ENCODE measurements at regions not wholly inside any gene's neighbourhood (a gene's known extent, or its start where the extent isn't known, plus 50 kb on each side); places are given as distances from the start of the nearest gene placed in this dataset.

DNA sequence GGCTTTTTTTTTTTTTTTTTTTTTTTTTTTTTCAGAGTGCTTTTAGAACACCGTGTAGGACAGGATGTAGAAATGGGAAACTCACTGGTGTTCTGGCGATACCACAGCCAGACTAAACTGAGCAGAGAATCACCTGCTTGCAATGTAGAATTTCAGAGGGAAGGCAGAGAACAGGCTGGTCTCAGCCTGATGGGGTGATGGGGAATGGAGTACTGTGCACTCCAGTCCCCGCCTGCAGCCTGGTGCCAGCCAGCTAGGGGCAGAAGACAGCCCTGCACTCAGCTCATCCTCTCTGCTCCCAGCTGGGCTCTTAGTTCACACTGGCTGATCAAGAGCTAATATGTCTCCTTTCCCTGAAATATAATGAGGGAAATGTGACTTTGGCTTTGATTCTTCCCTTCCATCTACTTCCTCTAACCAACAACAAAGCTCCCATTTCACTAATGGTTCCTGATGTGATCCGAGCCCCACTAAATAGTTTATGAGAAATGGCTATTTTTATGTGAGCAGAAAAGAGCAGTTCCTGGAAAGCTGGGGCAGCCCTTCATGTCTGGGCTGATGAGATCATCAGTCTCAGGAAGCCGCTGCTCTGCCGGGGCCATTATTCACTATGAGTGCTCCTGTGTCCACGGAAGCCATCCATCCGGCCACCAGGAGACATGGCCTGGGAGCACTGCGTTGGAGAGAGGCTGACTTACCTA is 209.7 kb downstream of the GADD45G start:
- DNase-seq = no peak

DNA sequence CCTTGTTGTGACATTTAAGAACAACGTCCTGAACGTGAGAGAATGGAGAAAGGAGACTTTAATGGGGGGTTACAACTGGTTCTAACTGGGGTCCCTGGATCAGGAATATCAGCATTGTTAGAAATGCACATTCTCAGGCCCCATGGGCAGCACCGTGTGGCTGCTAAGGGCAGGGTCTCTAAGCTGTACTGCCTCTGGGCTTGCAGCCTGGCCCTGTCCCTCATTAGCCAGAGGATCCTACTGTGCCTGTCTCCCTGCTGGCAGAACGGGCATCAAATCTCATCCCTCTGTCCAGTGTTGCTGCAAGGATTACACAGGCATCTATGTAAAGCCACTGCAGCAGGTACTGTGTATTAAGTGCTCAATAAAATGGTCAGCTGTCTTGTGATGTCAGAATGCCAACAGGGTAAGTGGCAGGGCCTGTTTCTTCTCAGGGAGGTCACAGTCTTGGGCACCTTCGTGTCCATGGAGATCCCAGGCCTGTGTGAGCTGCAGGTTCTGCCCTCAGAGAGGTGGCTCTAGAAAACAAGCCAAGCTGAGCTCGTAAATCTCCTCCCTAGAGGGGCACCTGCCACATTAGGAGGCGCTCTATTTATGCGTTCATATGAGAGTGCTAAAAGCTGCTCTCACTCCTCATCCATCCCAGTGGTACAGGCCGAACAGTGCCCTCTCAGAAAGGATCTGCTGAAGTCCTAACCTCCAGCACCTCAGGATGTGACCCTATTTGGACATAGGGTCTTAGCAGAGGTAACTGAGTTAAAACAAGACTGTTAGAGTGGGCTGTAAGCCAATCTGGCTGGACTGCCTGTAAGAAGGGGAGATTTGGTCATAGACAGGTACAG is 210.5 kb downstream of the GADD45G start:
- DNase-seq = no peak

DNA sequence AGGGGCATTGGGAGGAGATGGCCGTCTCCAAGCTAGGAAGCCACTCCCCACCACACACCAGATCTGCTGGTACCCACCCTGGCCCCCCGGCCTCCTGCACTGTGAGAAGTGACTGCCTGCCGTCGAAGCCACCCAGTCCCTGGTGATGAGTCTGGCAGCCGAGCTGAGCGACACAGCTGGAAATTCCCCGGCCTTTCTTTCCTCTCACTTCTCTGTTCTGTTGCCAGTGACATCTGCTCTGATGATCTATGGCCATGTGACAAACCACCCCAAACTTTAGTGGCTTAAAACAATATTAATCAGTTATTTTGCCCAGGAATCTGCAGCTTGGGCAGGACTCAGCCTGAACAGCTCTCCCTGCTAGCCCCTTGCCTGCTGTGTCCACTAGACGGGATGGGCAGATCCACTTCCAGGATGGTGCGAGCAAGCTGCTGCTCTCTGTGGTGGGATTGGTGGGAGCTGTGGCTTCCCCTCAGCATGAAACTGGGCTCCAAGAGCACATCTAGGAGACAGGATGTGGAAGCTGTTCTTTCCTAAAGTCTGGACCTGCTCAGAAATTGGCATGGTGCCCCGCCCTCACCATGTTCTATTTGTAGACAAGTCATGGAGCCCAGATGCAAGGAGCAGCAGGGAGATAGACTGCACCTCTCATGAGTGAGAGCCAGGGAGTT is 211.2 kb downstream of the GADD45G start:
- no peak for DNase-seq

DNA sequence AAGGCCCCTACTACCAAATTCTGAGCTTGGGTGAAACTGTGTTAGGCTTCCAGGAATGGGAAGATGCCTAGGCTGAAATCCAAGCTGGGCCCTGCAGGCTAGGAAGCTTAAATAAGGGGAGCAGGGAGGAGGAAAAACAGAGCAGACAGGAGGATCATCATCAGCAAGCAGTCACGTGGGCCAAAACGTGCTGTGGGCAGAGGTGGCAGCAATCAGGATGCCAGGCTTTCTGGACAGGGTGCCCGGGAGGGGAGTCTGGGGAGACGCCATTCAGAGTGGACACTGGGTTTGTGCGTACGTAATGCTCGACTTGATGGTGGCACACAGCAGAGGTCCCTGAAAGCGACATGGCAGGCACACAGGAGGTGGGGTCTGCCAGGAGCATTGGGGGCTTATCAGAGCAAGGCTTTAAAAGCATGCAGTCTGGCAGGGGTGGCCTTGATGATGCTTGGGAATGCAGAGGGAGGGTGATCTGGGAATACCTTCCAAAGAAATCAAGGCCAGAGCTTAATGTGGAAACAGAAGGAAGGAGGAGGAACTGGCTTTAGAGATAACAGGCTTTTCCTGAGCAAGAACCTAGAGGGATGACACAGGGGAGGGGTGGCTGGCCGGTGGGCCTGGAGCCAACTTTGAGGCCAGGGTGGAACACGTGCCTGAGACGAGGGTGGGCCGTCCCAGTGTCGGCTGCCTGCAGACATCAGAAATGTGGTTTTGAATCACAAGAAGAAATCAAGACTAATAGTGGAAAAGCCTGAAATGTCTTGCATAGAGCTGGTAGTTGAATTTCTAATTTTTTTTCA is 212.5 kb downstream of the GADD45G start:
- DNase-seq = no peak

GRCh38 chr9:89820337-89820736 is 215.5 kb downstream of the GADD45G start:
- DNase-seq = no peak

DNA sequence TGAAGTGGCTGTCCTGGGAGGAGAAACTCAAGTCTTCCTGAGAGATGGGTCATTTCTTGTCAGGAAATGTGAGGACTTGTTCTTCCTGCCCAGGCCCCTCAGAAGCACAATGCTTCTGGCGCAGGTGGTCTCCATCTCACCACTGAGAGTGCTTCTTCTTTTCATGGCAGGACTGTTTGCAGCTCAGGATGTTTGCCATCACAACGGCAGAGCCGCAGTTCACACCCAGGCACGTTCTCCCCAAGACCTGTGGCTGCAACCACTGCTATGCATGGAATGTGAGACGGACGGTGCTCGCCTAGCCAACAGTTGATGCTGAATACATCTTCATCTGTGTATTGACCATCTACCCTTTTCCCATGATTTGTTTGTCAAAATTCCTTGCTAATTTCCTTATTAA is 216.3 kb downstream of the GADD45G start:
- DNase-seq = no peak

- DNase-seq = no peak
These were observed 218.2 kb downstream of the GADD45G start for GRCh38 chr9:89822996-89823395.

DNA sequence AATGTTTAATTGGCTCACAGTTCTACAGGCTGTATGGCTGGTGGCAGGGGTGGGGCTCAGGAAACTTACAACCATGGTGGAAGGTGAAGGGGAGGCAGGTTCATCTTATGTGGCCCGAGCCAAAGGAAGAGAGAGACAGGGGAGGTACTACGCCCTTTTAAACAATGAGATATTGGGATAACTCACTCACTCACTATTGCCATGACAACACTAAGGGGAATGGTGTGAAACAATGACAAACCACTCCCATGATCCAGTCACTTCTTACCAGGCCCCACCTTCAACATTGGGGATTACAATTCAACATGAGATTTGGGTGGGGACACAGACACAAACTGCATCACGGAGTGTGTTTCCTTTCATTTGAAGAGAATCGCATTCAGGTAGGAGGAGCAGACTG is 220.9 kb downstream of the GADD45G start:
- no peak for DNase-seq

GRCh38 chr9:89826186-89826585 is 221.4 kb downstream of the GADD45G start:
- no peak for DNase-seq

DNA sequence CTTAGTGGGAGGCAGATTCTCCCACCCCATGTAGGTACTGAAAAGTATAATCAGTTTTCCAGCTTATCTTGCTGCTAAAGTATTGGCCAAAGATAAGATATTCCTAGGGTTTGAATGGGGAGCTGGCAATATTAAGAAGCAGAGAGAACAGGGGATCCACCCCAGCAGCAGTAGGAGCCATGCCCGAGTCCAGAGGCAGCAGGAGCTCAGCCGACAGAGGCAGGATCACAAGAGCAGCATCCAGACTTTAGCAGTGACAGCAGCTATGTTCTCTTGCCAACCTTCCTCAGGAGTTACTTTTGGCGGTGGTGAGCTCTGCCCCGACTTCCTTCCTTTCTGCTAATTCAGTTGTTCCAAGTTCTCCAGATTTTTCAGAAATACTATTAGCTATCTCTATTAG is 224.5 kb downstream of the GADD45G start:
- no peak for DNase-seq

DNA sequence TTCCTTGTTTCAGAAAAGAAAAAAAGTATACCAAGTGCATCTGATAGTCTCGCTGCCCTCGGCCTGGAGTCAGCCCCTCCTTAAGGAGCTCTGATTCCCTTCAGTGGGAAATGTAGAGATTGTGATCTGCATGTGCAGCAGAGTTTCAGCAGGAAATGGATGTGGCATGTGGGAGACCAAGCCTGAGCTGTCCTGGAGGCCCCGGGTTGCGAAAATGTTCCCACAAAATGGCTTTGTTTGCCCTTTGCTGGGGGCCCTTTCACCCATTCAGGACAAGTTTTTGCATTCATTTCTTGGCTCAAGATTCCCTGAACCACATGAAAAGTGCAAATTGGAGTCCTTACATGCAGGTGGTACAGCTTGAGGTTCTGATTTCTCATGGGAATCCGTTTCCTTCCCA is 230.9 kb downstream of the GADD45G start:
- no peak for DNase-seq

DNA sequence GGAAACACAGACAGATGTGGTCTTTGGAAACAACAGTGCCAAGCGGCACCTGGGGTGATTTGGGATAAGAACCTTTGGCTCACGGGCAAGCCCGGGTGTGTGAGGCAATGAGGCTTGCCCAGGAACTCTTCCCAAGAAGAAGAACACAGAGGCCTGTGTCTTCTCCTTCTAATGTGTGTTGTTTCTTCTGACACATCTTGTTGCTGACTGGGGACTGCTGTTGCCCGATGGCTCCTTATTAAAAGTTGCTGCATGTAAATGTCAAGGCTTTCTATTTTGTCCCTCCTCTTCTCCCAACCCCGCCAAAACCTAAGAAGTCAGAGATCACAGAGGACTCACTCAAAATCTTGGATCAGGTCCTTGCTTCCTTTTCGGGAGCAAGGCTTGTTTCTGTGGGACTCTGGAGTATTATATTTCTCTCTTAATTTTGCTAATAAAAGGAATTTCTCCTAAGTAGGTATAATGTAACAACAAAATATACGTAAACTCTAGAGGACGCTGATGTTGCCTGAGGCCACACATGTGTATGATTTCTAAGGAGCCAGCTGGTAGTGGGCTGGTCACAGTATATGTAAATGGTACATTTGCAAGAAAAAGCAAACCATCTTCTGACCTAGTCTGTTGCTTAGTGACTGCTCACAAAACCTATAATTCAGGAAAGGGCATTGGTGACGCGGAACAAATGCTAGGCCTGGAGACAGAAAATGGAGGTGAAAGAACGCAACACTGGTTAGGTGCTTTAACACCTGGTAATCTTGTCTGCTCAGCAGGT is 232.5 kb downstream of the GADD45G start:
- no peak for DNase-seq

DNA sequence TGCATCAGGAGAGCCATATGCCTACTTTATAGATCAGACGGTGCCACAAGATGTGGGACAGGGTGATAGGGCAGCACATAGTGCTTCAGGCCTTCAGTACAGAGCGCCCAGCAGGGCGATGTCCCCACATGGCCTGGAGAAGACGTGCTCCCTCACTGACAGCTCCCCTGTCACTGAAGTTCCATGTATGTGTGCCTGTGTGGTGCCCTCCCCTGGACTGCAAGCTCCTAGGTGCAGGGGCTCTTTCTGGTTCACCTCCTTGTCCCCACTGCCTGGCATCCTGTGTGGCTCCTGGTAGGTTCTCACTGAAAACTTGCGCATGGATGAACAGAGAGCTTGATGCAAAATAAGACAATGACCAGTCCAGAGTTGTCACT is 233.1 kb downstream of the GADD45G start:
- DNase-seq = no peak

- DNase-seq = no peak
These were observed 233.8 kb downstream of the GADD45G start for GRCh38 chr9:89838621-89839020.

GRCh38 chr9:89839449-89839848 is 234.6 kb downstream of the GADD45G start:
- no peak for DNase-seq

GRCh38 chr9:89839952-89840351 is 235.1 kb downstream of the GADD45G start:
- no peak for DNase-seq

DNA sequence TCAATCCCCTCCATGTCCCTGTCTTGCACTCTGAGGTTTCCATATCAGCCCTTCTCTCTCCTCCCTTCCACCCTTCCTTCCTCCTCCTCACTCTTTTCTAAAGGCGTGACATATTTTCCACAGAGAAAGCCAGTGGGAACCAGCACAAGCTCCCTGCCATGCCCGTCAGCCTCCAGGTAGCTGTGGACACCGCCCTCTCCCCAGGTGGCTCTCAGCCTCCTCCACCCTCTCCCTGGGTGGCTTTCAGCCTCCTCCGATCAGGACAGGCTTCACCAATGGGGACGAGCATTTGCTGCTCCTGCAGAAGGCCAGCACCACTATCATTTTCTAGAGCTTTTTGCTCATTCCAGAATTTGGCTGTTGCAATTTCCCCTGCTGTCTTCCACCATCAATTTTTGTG is 236.6 kb downstream of the GADD45G start:
- DNase-seq = no peak

- no peak for DNase-seq
These were observed 237.5 kb downstream of the GADD45G start for GRCh38 chr9:89842267-89842768.

DNA sequence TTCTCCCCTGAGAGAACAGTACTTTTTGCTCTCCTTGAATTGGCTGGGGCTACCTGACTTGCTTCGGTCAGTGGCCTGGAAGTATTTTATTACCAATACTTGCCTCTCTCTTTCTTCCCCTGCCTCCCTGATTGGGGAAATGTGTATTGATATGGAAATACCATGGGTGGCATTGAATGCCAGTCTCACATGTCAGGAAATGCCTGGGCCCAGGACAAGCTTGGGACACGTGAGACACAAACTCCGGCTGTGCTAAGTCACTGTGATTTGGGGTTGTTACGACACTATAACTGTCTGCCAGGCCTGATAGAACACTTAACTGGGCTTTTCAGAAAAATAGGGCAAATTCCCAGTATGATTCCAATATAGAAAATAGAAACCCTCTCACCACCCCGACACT is 238.3 kb downstream of the GADD45G start:
- no peak for DNase-seq

- DNase-seq = no peak
These were observed 238.8 kb downstream of the GADD45G start for GRCh38 chr9:89843591-89843990.

DNA sequence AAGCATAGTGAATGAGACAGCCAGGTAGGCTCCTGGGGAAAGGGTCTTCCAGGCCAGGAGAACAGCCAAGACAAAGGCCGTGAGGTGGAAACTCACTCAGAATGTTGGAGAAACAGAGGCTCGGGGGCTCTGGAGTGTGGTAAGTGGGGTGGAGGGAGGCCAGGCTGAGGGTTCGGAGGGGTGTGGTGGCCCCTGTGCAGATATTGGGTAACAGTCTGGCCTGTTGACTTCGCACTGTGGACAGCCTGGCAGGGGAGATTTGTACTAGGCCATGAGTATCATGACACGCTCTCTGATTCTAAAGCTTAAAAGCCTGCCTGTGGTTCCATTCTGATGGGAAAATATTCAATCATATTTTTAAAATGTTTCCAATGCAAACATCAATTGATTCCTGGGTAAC is 239.3 kb downstream of the GADD45G start:
- no peak for DNase-seq

DNA sequence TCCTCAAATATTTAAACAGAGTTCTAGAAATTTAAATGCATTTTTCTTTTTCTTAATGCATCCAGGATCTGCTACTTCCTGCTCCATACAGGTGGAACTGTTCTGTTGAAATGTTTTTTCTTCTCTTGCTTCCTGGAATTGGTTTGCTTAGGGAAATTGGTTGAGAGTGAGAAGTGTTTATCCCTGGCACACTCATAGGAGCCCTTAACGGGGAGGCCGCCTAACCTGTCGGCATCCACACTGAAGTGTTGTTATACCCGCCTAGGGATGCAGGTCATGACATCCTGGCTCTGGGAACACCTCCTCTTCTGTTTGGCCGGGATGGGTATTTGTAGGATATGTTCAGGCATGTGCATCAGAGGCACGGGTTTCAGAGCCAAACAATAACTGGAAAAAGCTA is 239.7 kb downstream of the GADD45G start:
- no peak for DNase-seq
